IPS-18a (cell line): ENCODE measurements at regions not wholly inside any gene's neighbourhood (a gene's known extent, or its start where the extent isn't known, plus 50 kb on each side); places are given as distances from the start of the nearest gene placed in this dataset.
"Not testable (repeated sequence)": the region's sequence is repeated elsewhere in the genome, so short reads cannot be mapped to it uniquely, and the experiment has no call there.

Source experiments
- H3K27ac ChIP-seq: one replicate; pipeline ENCODE4 v1.5.1; 2013; ENCODE audit warnings: low read length
- H3K27me3 ChIP-seq: one replicate; pipeline ENCODE4 v1.6.1; 2013; ENCODE audit warnings: mild to moderate bottlenecking, low read length; ENCODE audit not compliant: control insufficient read depth, insufficient read depth
- H3K36me3 ChIP-seq: one replicate; pipeline ENCODE4 v1.6.1; 2013; ENCODE audit warnings: low read depth, low read length; ENCODE audit not compliant: control insufficient read depth
- H3K4me1 ChIP-seq: one replicate; pipeline ENCODE4 v1.6.1; 2013; ENCODE audit warnings: low read depth, low read length; ENCODE audit not compliant: control insufficient read depth
- H3K4me3 ChIP-seq: one replicate; pipeline ENCODE4 v1.5.1; 2013; ENCODE audit warnings: low read length
- H3K9ac ChIP-seq: one replicate; pipeline ENCODE4 v1.6.1; 2013; ENCODE audit warnings: mild to moderate bottlenecking, low read length, moderate library complexity
- H3K9me3 ChIP-seq: one replicate; pipeline ENCODE4 v1.6.1; 2013; ENCODE audit warnings: low read depth, low read length; ENCODE audit not compliant: control insufficient read depth

GRCh38 chr4:1524761-1525160 lies 118.5 kb upstream of the NKX1-1 start:
- Histone ChIP-seq H3K9ac (no peak overlapping the region), H3K36me3 (no peaks in the 10 kb centered on the region), H3K27me3 (peaks cover 28% of the 10 kb centered on the region), H3K9me3 (no peaks in the 10 kb centered on the region), H3K4me3 (no peak overlapping the region), H3K4me1 (no peaks in the 10 kb centered on the region), H3K27ac (no peak overlapping the region)

DNA sequence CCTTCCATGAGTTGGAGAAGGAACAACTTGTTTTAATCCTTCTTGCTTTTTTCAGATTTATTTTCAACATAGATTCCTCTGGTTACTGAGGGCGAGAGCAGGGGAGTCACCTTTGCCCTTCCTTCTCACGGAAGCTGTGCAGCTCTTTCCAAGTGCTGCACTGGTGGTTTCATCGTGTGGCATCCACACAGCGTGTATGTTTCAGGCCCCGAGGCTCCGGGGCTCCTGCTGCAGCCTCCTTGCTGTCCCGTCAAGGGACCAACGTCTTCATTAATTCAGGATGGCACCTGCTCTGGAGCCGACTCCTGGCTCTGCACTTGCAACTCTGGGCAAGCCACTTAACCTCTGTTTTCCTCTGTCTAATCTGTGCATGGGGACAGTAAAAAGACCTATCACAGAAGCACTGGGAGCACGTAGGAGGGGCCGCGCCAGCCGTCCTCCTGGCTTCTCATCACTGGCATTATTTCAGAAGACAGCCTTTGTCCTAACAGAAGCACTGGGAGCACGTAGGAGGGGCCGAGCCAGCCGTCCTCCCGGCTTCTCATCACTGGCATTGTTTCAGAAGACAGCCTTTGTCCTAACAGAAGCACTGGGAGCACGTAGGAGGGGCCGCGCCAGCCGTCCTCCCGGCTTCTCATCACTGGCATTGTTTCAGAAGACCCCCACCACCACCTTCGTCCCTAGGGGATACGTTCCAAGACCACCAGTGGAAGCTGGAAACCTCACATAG lies 117.8 kb upstream of the NKX1-1 start:
- H3K27me3 ChIP-seq: peaks cover 23% of the 10 kb centered on the region

DNA sequence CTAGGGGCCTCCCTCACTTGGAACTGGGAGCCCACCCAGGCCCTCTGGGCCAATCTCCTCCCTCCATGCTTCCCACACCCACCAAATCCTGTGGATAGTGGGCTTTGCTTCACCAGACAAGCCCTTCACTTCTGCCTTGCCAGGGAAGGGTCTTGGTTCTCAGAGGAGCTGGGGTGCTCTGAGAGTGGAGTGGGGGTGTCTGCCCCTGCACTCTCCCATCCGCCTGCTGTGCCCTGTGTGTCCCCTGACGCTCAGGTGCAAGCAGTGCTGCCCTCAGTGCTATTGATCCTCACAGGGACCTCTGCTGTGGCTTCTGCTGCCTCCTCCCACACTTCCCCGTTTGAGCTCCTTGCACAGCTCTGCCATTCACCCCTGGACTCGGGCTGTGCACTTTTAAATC lies 117.3 kb upstream of the NKX1-1 start:
- no peak overlapping the region for H3K4me3 ChIP-seq
- H3K27ac ChIP-seq: no peak overlapping the region
- H3K9me3 ChIP-seq: no peaks in the 10 kb centered on the region
- H3K9ac ChIP-seq: no peak overlapping the region
- no peaks in the 10 kb centered on the region for H3K4me1 ChIP-seq
- peaks cover 18% of the 10 kb centered on the region for H3K27me3 ChIP-seq
- no peaks in the 10 kb centered on the region for H3K36me3 ChIP-seq

More for the DNA sequence above, 117.8 kb upstream of the NKX1-1 start:
- no peak overlapping the region for H3K9ac ChIP-seq
- H3K4me3 ChIP-seq: no peak overlapping the region
- no peaks in the 10 kb centered on the region for H3K4me1 ChIP-seq
- no peaks in the 10 kb centered on the region for H3K9me3 ChIP-seq
- no peak overlapping the region for H3K27ac ChIP-seq
- H3K36me3 ChIP-seq: no peaks in the 10 kb centered on the region

DNA sequence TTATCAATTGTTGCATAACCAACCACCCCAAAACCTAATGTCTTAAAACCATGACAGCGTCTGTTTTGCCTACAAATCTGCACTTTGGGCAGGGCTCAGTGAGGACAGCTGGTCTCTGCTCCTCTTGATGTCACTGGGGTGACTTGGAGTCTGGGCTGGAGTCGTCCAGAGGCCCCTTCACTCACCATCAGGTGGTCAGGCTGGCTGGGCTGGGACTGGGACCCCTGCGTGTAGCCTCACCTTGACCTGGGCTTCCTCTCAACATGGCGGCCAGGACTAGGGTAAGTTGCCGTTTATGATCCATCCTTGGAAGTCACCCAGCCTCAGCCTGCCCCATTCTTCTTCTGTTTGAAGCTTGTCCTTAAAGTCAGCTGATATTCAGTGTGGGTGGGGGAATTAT lies 116.8 kb upstream of the NKX1-1 start:
- Histone ChIP-seq H3K9ac (no peak overlapping the region), H3K27me3 (peaks cover 13% of the 10 kb centered on the region)

DNA sequence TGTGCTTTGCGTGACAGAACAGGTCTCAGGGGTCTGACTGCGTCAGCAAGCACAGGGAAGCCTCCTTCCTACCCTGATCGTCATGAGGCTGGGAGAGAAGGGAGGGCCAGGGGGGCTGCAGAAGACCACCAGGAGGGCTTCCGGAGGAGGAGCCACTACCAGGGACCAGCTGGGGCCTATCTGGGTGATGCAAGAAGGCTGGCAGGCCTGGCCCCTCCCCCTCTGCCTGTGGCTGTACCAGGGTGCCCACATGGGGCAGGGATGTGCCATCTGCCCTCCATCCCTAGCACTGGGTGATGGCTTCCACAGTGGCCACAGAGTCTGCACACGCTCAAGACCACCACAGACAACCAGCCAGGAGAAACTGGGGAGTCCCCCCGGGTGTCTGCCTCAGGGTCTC lies 116.4 kb upstream of the NKX1-1 start:
- H3K4me3 ChIP-seq: no peak overlapping the region
- H3K36me3 ChIP-seq: no peaks in the 10 kb centered on the region
- no peaks in the 10 kb centered on the region for H3K9me3 ChIP-seq
- H3K4me1 ChIP-seq: no peaks in the 10 kb centered on the region
- no peak overlapping the region for H3K9ac ChIP-seq
- peaks cover 12% of the 10 kb centered on the region for H3K27me3 ChIP-seq
- H3K27ac ChIP-seq: no peak overlapping the region

More for the DNA sequence above, 116.8 kb upstream of the NKX1-1 start:
- no peaks in the 10 kb centered on the region for H3K36me3 ChIP-seq
- no peaks in the 10 kb centered on the region for H3K4me1 ChIP-seq
- no peak overlapping the region for H3K4me3 ChIP-seq
- H3K9me3 ChIP-seq: no peaks in the 10 kb centered on the region
- no peak overlapping the region for H3K27ac ChIP-seq

DNA sequence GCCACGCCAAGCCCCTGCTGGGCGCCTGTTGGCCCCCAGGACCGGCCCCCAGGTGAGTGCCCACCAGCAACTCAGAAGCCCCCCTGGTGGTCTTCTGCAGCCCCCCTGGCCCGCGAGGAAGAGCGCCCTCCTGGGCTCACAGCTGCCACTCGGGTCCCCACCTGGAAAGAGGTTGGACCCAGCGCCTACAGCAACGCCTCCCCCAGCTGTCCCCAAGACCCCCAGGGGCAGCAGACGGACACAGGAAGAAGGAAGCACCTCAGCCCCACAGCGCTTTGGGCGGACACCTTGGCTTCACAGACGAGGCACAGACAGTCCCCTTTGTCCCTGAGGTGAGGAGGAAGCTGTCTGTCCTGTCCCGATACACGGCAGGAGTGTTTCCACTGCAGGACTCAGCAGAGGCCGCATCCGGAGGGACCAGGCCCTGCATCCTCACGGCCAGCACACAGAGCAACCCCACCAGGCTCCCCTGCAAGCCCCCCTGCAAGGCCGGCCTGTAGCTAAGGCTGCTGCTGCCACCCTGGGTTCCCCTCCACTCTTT lies 115.6 kb upstream of the NKX1-1 start:
- no peaks in the 10 kb centered on the region for H3K9me3 ChIP-seq
- H3K36me3 ChIP-seq: no peaks in the 10 kb centered on the region
- H3K27ac ChIP-seq: no peak overlapping the region
- H3K27me3 ChIP-seq: peaks cover 12% of the 10 kb centered on the region
- H3K4me3 ChIP-seq: no peak overlapping the region
- no peaks in the 10 kb centered on the region for H3K4me1 ChIP-seq
- H3K9ac ChIP-seq: no peak overlapping the region

GRCh38 chr4:1520795-1521576 lies 114.7 kb upstream of the NKX1-1 start:
- H3K9me3 ChIP-seq, H3K27ac ChIP-seq, H3K36me3 ChIP-seq, H3K27me3 ChIP-seq, H3K9ac ChIP-seq, H3K4me1 ChIP-seq: not testable (repeated sequence)
- H3K4me3 ChIP-seq: peak overlapping the region; percentile 44

- peaks cover 9% of the 10 kb centered on the region for H3K27me3 ChIP-seq
Measured at GRCh38 chr4:1519787-1520661, 113.8 kb upstream of the NKX1-1 start.

DNA sequence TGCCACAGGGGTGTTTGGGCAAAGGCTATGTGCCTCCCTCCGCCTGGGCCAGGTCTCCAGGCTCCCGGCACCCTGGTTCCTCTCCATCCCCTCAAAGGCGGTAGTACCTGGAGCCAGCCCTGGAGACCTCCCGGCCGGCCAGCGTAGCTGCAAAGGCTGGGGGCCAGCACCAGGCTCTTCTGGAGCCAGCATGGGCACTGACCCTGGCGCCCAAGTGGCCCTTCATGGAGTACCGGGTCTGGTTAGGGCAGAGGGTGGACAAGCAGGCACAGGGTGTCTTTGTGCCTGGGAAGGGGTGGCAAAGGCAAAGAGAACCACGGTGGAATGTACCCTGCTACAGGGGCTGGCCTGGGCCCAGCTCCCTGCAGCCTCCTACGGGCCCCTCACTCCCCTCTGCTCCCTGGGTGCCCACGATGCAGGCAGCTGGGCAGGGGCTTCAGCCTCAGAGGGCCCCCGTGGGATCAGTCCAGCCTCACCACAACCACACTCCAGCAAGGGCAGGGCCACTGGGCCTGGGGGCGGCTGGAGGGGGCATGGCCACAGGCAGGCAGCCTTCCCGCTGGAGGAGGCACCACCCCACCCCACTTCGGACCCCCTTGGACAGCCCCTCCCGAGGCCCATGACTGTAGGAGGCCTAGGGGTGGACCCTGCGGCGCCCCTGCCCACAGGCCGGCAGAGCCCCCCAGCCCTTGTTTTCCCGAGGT lies 112.9 kb upstream of the NKX1-1 start:
- Histone ChIP-seq H3K4me3 (no peak overlapping the region), H3K9ac (no peak overlapping the region), H3K27me3 (peaks cover 9% of the 10 kb centered on the region), H3K9me3 (no peaks in the 10 kb centered on the region), H3K27ac (no peak overlapping the region), H3K36me3 (no peaks in the 10 kb centered on the region), H3K4me1 (no peaks in the 10 kb centered on the region)

More at GRCh38 chr4:1519787-1520661, 113.8 kb upstream of the NKX1-1 start:
- Histone ChIP-seq H3K9ac (no peak overlapping the region), H3K4me1 (no peaks in the 10 kb centered on the region), H3K9me3 (no peaks in the 10 kb centered on the region), H3K36me3 (no peaks in the 10 kb centered on the region), H3K4me3 (no peak overlapping the region), H3K27ac (no peak overlapping the region)

- no peak overlapping the region for H3K4me3 ChIP-seq
- peaks cover 13% of the 10 kb centered on the region for H3K27me3 ChIP-seq
- H3K36me3 ChIP-seq: no peaks in the 10 kb centered on the region
- H3K4me1 ChIP-seq: no peaks in the 10 kb centered on the region
- H3K9ac ChIP-seq: no peak overlapping the region
- H3K27ac ChIP-seq: no peak overlapping the region
- no peaks in the 10 kb centered on the region for H3K9me3 ChIP-seq
Measured at GRCh38 chr4:1517592-1518411, 111.6 kb upstream of the NKX1-1 start.
